HG03039 (cell line): ENCODE measurements at regions not wholly inside any gene's neighbourhood (a gene's known extent, or its start where the extent isn't known, plus 50 kb on each side); places are given as distances from the start of the nearest gene placed in this dataset.
A peak's percentile ranks its signal among the peaks of the same experiment; 100 is the strongest.

ENCODE experiments used
- ATAC-seq: cut with Tn5 transposase; IDR thresholded peaks from one replicate; pipeline ENCODE4 v1.9.1; 2021; ENCODE audit warnings: mild to moderate bottlenecking, moderate library complexity; ENCODE audit not compliant: unreplicated experiment

DNA sequence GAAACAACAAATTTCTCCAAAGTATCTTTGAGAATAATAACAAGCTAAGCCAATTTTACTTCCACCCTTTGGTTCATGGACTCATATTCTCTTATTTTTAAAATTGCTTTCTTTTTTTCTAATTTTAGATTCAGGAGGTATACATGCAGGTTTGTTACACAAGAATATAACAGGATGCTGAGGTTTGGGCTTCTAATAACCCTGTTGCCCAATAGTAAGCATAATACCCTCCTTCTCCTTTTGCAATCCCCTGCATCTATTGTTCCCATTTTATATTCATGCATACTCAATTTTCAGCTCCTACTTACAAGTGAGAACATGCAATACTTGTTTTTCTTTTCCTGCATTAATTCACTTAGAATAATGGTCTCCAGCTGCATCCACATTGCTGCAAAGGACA is 202.3 kb upstream of the FSTL5 start:
- ATAC-seq: no peak

DNA sequence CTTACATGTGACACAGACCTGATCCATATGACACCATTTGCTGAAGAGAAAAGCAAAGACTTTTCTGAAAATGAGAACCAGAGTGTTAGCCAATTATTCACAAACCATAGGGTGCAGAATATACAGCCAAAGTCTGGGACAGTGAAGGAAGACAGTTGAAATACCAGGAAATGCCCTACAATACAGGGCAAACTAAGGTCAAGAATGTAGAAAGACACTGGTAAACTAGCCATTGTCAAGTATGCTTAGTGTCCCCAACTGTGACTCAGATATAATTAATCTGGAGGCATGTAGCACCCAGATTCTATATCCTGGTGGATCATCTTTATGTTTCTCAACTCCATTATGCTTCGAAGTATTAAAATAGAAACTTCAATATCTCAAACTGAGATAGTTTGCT is 200.9 kb upstream of the FSTL5 start:
- no peak for ATAC-seq

DNA sequence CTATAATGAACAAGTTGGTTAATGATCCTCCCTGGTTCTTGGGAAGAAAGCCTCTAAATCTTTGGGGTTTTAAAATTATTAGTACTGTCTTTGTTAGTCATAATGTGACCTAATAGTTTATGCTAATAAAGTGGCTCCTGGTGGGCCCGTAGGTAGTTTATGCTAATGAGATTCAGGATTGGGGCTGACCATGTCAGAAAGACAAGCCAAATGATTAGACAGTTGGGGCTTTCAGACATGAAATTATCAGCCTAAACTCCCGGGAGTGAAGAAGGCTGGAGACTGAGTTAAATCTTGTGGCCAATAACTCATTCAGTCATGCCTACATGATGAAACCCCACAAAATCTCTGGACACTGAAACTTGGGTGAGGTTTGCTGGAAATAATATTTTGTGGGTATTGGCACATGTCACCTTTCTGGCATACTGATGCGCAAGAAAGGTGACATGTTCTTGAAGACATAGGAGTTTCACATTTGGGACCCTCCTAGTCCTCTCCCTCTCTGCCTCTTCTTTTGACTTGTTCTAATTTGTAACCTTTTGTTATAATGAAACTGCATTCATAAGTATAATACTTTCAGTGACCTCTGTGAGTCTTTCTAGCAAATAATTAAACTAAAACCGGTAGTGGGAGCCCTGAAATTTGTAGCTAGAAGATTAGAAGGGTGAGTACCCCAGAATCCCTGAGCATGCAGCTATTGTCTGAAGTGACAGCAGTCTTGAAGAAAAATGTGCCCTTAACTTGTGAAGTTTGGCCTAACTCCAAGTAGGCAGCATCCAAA is 196.8 kb upstream of the FSTL5 start:
- no peak for ATAC-seq

- ATAC-seq: no peak
These were observed 192.4 kb upstream of the FSTL5 start for GRCh38 chr4:162356181-162356580.

- ATAC-seq: no peak
These were observed 188.8 kb upstream of the FSTL5 start for GRCh38 chr4:162352580-162353107.

- no peak for ATAC-seq
These were observed 186.5 kb upstream of the FSTL5 start for GRCh38 chr4:162350331-162350730.

- no peak for ATAC-seq
These were observed 185.6 kb upstream of the FSTL5 start for GRCh38 chr4:162349395-162349794.

- ATAC-seq: no peak
These were observed 184.0 kb upstream of the FSTL5 start for GRCh38 chr4:162347842-162348213.

DNA sequence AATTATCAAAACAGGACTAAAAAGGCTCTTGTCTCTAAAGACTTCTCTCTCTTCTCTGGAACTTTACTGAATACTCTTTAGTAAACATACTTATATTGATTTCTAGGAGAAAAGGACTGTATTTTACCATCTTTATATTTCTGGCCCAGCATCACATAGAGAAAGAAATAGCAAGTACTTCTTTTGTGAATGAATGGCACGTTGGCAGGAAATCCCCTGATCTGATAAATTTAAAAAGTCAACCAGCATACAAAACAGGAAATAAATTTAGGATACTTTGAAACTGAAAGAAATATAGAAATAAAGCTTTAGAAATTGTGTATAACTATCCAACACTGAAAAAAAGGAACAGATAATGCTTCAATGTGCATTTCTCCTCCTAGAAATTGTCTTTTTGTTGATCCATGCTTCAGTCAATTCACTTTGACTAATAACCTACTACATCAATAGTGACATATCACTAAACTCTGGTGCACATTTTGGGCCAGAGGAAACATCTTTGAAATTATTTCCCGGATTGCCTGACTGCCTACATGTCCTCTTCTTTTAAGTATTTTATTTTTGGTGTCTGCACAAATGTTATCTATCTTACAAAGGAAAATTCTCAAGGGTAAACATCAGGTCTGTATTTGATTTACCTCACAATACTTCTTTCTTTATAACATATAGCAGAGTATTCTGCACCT is 183.5 kb upstream of the FSTL5 start:
- no peak for ATAC-seq

GRCh38 chr4:162343967-162344366 is 180.2 kb upstream of the FSTL5 start:
- no peak for ATAC-seq

DNA sequence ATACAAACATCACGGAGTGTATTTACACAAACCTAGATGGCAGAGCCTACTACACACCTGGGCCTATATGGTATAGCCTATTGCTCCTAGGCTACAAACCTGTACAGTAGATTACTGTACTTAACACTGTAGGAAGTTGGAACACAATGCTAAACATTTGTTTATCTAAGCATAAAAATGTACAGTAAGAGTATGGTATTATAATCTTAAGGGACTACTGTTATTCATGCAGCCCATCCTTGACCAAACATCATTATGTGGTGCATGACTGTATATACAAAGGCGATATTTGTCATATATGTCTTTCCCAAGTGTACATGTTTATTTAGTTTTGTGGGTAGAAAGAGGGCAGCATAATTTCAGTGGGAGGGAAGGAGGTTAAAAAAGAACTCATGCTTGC is 177.7 kb upstream of the FSTL5 start:
- no peak for ATAC-seq

DNA sequence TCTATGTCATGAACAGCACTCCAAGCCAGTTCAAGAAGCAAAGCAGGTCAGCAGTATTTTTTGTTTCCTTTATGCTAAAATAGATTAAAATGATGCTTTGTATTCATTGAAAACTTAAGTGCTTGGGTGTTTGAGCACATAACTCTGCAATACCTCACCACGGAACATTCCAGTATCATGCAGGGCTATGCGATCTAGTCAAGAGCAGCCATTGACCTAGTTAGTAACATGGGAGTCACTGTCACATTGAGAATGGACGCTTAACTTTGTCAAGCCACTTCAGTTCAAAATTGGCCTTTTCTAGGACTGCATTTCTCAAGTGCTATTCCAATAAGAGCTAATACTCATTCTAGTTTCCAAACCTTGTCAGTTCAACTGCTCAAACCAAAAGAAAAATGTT is 160.1 kb upstream of the FSTL5 start:
- no peak for ATAC-seq

- no peak for ATAC-seq
These were observed 158.3 kb upstream of the FSTL5 start for GRCh38 chr4:162322054-162322453.

- ATAC-seq: no peak
These were observed 122.0 kb upstream of the FSTL5 start for GRCh38 chr4:162285753-162286152.

GRCh38 chr4:162282684-162283083 is 118.9 kb upstream of the FSTL5 start:
- no peak for ATAC-seq

DNA sequence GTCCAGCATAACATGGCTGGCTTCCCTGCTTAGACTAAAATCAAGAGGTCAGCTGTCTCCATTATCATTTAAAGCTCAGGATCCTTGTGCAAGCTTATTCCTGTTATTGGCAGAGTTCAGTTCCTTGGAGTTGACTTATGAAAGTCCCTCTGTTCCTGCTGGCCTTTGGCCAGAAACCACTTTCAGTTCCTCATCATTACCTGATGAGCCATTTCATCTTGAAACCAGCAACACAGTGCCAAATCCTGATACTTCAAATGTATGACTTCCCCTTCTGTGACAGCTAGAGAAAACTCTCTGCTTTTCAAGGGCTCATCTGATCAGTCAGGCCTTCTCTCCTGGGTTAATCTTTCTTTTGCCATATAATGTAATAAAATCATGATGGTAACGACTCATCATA is 110.6 kb upstream of the FSTL5 start:
- ATAC-seq: peak; percentile 75

- no peak for ATAC-seq
These were observed 108.4 kb upstream of the FSTL5 start for GRCh38 chr4:162272215-162272614.

DNA sequence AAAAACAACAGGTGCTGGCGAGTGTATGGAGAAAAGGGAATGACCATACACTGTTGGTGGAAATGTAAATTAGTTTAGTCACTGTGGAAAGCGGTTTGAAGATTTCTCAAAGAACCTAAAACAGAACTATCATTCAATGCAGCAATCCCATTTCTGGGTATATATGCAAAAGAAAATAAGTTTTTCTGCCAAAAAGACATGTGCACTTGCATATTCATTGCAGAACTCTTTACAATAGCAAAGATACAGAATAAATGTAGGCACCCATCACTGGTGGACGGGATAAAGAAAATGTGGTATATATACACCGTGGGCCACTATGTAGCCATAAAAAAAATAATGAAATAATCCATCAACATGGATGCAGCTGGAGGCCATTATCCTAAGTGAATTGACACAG is 105.1 kb upstream of the FSTL5 start:
- no peak for ATAC-seq

DNA sequence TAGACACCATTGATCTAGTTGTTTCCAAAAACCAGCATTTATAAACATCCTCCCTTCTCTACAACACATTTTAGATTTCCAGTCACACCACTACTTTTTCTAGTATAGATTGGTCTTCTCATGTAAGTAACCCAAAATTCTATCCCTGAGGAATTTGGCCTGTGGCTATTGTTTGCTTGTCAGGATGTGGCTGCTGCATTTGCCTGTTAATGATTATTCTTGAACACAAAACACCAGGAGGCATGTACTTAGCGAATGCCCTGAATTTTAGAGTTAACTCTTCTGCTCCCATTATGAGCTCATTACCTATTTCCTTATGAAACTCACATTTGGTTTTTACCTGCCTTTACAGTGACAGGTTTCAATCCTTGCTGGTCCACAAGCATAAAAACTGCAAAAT is 102.0 kb upstream of the FSTL5 start:
- ATAC-seq: no peak

DNA sequence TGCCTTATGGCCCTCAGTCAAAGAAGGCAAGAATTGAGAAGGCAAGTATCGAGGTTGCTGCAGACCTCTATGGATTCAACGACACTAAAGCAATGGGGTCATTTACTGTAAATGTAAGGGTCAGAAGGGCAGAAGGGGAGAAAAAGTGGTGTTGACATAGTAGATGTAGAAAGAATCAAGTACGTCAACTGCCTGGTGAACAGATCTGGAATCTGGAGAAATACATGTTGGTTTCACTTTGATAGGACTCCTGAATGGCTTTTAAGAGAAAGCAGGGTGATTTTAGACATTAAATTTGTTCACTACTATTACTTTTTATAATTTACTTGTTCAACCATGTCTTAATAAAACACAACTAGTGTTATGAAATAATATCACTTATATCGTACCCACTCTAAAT is 81.3 kb upstream of the FSTL5 start:
- ATAC-seq: no peak

- no peak for ATAC-seq
These were observed 78.1 kb upstream of the FSTL5 start for GRCh38 chr4:162241857-162242256.

DNA sequence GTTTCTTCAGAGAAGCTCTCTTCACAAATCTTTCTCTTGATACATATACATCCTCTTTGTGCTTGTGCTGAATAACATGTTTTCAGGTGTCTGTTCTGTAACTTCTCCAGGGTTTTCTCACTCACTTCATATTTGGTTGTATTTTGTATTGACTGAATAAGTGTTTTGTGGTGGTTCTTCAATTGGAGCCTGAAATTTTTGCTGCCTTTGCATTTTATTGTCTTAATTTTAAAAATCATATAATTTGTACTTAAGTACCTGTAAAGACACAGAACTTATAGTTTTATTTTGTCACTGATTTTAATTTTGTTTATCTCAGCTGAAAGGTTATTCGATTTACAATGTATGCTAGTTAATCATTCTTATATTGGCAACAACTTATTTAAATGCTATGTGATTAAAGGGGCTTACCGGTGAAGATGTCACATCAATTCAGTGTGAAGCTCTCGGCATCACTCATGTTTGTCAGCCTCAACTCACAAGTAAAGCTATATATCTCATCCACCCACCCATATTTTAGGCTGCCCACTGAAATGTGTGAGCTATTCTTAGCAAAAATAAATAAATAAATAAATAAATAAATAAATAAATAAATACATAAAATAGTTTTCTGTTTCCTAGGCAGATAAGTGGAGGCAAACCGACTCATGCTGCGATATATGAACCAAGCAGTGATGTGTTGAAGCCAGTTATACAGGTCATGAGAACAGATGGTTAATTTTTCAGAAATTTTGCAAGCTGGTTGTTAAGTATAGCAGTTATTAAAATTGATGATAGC is 76.4 kb upstream of the FSTL5 start:
- no peak for ATAC-seq
